Fibroblast of skin of left quadriceps (primary cell): ENCODE measurements at regions not wholly inside any gene's neighbourhood (a gene's known extent, or its start where the extent isn't known, plus 50 kb on each side); places are given as distances from the start of the nearest gene placed in this dataset.

Source experiments
- DNase-seq, 2 experiments: peaks; one replicate each; pipeline ENCODE4 v3.0.0-alpha.2; 2013; ENCODE audit warnings: low read depth in 2 of 2

DNA sequence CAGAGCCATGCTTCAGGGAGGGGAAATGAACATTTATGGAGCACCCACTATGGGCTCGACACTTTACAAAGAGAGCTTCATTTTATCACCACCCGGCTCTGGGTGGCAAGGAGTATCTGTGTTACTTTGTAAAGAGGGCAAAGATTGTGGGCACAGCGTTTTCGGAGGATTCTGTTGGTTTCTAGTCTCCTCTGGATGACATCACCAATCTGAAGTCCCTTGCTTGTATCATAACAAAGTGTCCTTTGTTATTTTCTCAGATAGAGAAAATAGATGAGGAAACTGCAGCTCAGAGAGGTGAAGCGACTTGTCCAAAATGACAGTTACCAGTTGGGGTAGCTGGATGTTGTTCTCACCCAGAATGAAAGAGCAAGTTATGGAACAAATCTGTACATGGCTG, 162.8 kb downstream of the GLI2 start:
- no peak for DNase-seq

DNA sequence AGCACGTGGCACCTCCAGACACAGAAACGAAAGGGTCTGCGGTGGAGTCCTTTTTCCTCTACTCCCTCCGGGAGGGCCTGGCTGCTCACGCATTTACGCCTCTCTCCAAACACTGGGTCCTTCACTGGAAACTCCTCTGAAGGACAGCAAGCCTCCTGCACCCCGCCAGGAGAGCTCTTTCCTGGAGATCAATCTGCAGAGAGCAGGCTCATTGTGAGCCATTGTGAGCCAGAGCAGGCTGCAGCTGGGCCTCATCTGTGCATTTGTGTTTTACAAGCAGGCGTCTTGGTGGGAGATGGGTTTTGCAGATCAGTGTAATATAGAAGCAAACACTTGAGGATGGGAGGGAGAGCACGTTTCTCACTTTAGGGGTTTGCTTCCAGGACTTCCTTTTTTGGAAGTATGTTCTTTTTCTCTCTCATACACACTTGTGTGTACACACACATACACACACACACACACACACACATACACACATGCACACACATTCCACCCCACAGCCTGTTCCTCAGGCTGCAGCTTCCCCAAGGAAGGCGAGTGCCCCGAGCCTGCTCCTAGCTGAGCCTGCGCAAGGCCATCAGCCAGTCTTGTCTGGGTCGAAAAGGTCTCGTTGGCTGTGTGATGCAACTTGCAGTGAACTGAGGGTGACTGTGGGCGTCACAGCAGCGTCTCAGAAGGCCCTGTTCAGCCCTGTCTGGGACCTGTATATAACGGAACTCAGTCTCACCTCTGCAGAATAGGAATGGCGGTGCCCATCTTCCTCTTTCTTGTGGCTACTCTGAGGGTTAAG, 163.5 kb downstream of the GLI2 start:
- DNase-seq, result no peak

DNA sequence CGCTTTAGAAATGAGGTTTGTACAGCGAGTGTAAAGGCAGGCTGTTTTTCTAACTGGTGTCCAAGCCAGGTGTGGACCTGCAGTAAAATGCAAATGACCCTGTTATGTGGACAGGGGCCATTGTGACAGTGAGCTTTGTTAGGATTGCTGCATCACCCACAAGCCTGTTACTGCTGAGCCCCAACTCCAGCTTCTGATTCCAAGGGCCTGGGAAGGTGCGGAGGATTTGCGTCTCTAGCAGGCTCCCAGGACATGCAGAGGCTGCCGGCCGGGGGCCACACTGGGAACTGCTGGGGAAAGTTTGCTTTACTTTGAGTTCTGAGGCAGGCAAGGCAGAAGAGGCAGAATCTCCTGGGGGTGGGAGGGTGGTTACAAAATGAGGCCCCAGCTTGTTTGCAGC, 164.1 kb downstream of the GLI2 start:
- no peak for DNase-seq

DNA sequence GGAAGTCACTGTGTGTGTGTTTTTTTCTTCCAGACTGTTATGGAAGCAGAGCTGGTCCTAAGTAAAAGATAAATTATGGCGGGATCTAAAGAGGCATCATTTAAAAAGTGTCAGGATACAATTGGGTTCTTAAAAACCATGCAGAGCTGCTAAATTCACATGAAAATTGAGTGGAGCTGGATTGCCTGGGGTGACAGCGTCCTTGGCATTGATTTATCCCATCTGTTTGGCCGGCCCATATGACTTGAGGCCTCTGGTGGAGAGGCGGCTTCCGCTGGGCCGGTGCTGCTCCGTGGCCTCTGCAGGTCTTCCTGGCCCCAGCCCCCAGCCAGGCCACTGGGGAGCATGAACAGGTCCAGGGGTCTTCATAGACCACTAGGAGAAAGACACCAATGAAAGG, 165.5 kb downstream of the GLI2 start:
- no peak for DNase-seq

DNA sequence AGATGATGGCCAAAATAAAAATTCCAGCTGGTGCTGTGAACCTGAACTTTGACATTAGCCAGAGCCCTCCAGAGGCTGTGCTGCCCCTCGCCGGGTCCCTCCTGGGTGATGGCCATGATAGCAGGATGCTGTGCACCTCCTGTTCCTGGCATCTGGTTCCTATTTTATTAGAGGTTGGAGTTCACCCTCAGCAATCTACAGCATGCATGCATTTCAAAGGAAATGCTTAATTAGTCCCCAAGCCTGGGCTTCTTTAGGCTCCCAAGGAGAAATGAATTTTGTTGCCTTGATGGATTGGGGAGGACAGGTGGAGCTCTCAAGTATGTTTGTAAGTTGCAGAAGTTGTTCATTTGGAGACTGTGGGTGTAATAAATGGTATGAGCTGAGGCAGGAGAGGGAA, 166.9 kb downstream of the GLI2 start:
- DNase-seq, result no peak

DNA sequence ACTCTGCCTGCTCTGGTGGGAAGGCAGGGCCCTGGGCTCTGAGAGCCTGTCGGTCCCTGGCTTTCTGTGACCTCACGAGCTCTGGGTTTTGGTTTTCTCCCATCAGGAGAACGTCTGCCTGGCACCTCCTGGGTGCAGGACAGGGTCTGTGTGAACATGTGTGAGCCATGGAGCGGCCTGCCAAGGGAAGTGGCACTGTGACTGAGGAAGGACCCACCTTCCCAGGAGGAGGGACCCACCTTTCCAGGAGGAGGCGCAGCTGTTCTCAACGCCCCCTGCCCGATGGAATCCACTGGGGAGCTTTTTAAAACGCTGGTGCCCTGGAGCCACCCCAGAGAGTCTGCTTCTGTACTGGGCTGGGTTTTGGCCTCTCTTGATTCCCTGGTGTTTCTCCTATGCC, 168.7 kb downstream of the GLI2 start:
- no peak for DNase-seq

DNA sequence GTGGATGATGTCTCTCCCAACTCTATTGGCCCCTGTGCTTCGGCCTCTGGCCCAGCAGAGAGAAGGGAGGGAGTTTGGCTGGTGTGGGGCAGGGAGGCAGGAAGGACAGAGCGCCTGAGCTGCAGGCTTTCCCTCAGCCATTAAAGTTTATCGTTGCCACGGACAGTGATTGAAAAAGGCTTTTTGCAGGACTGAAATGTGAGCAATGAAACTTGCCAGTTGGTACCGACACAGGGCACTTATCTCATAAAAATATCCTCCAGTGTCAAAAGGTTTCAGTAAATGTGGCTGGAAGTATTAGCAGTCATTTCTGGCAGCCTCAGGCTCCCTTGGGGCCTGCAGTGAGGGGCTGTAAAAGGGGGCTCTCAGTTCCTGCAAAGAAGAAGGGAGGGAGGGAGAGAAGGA, 169.2 kb downstream of the GLI2 start:
- no peak for DNase-seq

DNA sequence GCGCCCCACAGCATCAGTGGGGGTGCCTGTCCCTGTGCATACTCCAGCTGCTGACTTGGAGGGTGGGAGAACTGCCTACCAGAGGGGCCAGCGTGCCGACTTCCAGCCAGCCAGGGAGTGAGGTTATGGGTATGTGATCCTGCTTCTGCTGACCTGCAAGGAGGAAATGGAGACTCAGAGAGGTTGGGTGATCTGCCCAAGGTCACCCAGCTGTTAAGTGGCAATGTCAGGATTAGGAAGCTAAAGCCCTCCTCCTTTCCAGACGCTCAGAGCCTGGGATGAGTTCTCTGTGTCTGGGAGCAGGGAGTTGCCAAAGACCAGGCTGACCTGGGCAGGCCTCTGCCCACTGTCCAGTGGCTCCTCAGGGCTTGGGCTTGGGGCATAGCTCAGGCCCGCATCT, 169.6 kb downstream of the GLI2 start:
- no peak for DNase-seq

DNA sequence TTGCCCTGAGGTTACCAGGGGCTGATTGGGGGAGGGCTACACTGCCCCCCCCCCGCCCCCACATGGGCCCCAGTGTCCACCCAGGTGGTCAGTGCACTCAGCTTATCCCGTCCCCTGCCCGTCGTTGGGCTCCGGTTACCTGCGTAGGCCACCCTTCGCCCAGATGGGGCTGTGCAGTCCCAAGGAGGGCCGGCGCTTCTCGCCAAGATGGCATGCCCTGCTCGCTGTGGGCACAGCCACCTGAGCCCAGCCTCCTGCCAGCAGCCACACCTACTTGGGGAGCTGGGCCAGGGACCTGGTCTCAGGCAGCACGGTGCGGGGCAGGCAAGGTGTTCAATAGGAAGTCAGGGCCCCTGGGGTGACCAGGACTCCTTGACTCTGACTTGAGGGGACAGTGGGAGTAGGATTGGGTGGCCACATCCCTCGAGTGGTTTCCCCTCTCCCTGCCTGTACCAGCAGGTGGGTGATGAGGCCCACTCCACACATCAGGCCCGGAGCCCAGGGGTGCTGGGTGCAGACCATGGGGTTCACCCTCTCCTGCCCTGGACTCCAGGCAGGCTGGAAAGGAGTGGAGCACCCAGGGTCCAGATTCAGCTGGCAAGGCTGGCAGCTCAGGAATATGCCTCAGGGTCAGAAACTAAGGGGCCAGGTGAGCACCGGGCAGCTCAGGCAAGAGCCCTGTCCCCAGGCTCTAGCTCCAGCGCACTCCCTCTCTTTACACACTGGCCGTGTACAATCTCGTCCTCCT, 170.3 kb downstream of the GLI2 start:
- no peak for DNase-seq

DNA sequence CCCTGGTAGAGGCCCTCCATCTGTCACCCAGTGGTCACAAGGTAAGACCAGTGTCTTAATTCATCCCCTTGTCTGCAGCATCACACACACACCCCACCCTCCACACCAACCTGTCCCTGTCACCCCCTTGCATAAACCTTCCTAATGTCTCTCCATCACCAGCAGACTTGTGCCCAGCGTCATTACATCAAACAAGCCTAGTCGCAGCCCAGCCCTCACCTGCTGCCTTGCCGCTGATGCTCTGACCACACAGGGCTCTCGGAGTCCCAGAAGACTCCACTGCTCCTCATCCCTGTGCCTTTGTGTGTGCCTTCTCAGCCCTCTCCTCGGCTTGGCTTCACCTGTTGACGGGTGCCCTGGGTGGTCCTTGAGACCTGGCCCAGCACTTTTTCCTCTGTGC, 171.2 kb downstream of the GLI2 start:
- no peak for DNase-seq

DNA sequence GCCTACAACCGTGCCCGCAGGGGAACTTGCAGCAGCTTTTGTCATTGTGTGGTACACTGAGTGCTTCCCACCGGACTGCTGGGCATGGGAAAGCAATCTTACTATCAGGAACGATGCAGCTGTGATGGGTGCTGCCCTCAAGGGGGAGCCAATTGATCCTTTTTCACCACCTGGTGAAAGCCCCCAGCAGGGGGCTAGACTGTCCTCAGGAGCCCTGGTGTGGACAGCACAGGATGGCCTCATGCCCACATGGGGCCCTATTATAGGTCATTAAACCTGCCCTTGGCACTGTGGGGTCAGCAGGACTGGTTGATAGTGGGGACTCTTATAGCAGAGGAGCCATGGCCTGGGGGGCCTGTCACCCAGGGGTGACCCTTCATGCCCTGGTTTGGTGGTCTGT, 172.2 kb downstream of the GLI2 start:
- no peak for DNase-seq

DNA sequence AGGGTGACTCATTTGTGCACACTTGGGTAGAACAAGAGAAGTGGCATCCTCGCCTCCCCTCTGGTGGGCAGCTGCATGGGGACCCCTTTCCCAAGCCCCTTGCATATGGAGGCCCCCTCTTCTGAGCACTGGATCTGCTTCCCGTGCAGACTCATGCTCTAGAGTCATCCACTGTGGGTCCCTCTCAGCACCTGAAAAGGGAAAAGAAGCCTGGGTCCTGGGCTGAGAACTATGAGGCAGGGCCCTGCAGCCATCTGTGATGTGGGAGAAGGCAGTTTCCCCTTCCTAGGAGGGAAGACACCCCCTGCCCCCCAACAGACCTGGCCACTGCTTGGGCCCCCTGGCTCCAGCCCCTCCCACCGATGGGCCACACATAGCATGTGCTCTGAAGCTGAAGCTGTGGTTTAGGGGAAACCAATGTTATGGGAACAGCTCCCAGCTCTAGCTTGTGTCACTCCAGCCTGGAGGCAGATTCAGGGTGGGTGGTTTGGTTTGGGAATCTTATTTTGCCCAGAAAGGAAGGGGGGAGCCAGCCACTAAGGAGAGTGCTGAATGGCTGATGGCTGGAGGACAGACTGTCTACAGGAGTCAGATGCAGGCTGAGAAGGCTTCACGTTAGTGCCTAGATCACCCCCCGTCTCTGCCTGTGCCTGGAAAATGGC, 172.8 kb downstream of the GLI2 start:
- no peak for DNase-seq

DNA sequence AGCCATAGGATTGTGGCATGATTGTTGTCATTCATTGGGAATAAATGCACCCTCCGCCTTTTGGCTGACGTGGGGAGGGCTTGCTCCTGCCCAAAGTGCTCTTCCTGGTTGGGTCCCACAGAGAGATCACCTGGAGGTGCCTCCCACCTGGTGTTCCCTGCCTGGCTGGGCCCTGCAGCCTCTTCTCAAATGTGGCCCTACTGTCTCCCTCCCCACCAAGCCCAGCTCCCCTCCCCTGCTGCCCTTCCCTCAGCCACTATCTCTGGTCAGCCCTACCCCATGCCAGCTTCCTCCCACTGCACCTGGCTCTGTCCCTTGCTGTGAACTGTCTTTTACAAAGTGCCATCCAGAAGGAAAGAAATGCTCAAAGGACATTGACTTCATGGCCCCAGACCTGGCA, 173.4 kb downstream of the GLI2 start:
- no peak for DNase-seq

DNA sequence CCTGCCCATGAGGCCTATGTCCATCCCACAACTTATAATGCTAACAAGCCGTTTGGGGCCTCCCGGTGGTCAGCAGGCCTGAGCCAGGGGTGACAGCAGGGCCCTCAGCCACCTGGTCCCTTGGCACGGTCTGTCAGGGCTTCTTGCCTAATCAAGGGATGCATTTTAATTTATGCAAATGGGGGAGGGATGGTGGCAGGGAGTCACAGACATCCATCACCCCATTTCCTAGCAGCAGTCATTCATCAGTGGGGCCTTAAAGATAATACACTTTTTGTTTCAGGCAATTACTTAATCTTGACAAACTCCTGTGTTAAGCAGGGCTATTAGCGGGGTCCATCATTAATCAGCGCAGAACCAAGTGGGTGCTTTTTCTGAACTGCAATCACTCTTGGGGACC, 174.5 kb downstream of the GLI2 start:
- no peak for DNase-seq

DNA sequence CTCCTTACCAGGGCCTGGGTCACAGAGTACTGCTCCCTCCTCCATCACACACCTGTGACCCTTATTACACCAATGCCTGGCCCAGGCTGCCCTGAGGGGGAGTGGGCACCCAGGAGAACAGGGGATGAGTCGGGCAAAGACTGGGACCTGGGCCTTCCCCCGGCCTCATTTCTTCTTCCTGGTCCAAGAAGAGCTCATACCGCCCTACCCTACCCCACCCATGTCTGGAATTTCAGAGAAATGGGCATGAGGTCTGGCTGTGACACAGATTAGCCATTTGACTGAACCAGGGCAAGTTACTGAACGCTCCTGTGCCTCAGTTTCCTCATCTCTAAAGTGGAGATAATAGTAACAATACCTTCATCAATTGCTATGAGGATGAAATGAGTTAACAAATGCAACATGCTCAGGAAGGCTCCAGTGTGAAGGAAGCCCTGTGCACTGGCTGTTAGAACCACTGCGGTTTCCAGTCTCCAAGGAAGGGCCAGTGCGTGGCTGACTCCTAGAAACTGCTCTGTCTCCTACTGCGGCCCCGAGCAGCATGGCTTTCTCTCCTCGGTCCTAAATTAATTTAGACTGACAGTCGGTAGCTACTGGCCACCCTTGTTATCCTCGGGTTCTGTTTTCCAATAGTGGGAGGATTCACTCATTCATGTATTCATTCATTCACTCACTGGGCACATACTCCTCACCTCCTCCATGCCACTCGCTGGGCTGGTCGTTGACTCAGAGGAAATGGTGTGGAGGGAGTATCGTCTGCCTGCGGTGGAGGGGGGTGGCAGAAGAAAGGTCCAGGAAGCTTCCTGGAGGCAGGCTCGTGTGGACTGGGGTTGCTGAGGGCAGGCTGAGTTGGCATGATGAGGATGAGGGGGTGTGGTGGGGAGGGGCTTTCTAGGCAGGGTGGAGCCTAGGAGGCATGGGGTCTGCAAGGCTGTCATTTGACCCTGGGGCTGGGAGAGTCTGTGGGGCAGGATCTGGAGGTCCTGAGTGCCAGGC, 175.6 kb downstream of the GLI2 start:
- no peak for DNase-seq

DNA sequence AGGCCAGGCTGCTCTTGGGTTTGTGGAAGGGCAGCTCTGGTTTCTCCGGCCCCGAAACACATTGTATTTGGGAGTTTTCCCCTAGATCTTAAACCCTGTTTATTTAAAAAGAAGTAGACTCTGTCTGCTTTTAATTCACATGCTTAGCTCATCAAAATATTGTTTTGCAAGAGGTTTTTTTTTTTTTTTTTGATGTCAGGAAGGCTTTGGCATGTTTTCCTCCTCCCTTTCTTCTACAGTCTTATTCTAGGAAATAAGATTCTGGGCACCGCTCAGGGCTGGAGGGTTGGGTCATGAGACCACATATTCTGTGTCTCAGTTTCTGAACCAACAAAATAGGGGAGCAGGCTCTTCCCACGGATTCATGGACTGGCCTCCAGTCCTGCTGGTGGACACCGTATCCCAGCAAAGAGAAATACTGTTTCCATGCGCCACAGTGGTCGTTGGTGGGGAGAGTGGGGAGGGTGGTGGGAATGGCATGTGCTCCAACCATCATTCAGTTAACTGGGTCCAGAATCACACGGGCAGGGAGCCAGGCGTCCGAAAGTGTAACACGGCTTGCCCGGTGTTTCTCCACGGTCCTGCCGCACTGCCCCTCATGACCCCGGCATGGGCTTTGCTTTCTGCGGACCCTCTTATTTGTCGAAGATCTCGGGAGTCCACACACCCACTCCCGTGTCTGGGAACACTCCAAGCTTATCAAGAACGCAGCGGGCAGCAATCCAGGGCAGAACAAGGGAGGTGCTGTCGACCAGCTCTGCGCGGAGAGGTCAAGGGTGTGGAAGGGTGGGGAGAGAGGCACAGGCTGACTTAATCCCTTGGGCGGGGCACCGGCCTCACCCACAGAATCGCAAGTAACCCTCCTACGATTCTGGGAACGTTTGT, 176.7 kb downstream of the GLI2 start:
- DNase-seq, result no peak

DNA sequence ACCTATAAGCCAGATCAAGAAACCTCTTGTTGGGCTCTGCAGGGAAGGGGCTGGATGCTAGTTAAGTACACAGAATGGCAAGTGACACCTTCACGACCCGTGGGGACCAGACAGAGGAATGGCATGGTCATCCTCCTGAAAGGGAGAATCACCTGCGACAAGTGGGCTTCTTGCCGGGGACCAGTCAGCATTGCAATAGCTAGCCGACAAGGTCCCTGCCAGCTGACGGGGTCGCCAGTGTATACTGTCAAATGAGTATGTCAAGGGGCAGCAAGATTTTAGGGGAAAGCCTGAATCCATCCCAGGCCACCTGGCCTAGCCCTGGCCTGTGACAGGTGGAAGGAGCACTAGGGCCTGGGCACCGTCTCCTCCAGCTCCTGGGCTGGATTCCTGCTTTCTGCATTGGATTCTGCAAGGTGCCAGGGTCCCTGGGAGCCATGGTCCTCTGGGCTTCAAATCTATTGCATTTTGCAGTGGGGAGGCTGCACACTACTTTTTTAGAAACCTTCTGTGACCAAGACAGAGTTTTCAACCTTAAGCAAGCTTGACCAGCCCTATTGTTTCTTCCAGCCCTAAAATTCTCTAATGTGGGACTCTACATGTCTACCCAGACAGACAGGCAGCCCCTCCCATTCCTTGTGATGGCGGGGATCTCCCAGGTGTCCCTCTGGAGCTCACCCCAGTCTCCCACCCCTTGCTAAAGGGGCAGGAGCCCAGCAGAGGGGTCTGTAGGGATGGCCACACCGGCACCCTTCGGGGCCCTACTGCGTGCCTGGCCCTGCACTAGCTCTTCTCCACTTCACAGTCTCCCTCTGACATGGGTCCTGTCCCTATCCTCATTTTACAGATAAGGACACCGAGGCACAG, 178.5 kb downstream of the GLI2 start:
- DNase-seq, result no peak

DNA sequence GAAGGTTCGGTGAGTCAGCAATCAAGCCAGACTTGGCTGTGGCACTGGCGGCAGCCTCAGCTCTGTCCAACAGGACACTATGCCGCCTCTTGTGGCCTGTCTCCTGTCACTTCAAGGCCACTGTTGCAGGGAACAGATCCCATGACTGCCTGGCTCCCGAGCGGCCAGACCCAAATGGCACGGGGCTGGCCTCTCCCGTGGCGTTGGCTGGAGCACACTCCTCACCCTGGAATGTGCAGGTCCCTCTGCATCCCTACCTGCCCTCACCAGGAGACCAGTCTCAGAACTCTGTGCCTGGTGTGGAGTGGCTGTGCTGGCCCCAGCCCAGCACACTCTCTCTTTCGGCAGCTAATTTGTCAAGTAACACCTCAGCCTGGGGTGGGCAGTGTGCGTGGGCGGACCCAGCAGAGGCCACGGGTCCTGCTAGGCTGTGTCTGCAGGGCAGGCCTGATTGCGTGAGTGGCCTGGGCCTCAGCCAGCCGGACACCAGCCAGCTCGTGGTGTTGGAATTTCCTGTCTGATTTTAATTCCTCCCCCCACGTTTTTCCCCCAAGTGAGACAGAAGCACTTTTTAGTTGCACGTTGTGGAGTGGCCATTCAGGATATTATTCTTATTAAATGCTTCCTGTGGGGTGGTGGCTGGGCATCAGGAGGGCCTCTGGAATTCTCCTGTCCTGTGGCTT, 179.3 kb downstream of the GLI2 start:
- peak; percentile 69 to 75 for DNase-seq

DNA sequence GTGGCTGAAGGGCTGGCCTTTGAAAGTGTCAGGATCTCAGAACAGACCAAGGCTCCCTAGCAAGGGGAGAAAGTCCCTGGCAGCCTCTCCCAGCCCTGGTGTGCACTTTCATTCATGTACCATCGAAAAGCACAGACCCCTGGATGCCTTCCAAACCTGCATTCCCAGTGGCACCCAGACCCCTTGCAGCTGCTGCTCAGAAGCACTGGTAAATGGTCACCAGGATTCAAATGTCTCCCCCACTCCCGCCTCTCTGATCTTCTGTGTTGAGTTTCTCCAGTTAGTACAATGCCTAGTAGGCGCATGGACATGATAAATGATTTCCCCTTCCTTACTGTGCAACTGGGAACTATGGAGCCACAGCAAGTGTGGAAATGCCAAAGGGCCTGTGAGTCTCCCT, 180.0 kb downstream of the GLI2 start:
- no peak for DNase-seq
